ENCODE measurements at regions not wholly inside any gene's neighbourhood (a gene's known extent, or its start where the extent isn't known, plus 50 kb on each side); places are given as distances from the start of the nearest gene placed in this dataset.

GRCh38 chr1:112264010-112264409 is 132.0 kb upstream of the CTTNBP2NL start:
- DNase-seq (ENCODE audit: low read depth, low spot score), result no peak

DNA sequence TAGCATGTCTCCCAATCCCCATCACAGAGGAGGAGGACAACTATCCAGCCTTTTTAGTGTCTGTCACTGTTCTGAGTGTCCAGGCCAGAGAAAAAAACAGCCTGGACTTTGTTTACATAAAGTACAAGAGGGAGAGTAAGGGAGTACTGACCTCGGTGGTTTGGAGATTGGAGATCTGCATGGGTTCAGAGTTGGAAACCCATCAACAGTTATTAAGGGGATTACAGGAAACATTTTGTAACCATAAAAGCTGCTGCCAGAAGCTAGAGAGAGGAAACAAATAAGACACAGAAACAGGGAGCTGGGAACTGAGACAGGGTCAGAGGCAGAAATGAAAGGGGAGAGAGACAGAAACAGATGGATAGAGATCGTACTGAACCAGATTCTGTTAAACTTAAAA is 131.5 kb upstream of the CTTNBP2NL start:
- DNase-seq (ENCODE audit: low read depth, low spot score), result no peak

DNA sequence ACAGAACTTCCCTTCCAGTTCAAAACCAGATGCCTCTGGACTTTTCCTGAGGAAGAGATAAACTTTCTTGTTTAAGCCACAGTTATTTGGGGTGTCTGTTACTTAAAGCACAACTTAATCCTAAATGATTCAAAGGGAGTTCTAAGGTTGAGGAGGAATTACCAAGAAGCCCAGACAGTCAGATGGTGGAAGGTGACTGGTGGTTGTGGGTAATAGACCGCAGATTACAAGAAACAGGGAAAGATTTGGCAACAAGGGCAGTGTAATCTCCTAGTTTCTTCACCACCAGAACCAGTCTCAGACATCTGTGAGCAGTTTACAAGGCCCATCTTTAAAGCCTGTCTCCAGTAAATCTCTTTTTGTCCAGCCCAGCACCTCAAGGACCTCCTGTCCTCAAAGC is 130.1 kb upstream of the CTTNBP2NL start:
- DNase-seq (ENCODE audit: low read depth, low spot score), result peak; percentile 43

DNA sequence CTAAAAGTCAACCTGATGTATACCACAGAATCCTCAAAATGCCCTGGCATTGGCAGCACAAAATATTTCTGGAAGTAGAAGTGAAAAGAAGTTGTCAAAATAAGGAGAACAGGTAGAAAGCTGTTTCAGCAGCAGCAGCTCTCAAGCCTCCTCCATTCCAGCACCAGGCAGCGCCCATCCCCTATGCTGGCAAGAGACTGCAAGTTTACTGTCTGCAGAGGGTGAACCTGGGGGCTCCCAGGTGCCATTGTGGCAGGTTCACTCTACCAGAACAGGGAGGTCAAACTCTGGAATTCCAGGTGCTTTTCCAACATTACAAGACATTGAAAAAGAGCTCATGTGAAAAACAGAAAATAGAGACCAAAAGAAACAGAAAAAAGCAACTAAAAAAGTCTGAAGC is 128.8 kb upstream of the CTTNBP2NL start:
- no peak for DNase-seq (ENCODE audit: low read depth, low spot score)

DNA sequence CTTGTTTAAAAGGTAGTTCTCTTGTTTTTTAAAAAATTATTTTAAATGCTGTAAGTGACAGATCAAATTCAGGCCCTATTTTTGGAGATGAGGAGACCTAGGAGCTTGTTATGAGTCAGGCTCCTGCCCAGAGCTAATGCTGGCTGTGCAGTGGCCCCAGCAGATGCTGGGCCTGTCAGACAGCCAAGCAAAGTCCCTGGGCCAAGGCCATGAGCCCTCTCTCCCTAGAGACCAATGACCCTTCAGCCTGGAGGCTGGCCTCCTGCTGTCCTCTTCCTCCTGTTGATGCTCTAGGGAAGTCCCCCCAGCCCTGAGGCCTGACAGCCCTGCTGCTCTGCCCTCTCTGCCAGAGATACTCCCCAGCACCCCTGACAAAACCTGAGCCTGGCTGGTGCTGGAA is 128.1 kb upstream of the CTTNBP2NL start:
- no peak for DNase-seq (ENCODE audit: low read depth, low spot score)

GRCh38 chr1:112268408-112268807 is 127.6 kb upstream of the CTTNBP2NL start:
- DNase-seq (ENCODE audit: low read depth, low spot score), result no peak

DNA sequence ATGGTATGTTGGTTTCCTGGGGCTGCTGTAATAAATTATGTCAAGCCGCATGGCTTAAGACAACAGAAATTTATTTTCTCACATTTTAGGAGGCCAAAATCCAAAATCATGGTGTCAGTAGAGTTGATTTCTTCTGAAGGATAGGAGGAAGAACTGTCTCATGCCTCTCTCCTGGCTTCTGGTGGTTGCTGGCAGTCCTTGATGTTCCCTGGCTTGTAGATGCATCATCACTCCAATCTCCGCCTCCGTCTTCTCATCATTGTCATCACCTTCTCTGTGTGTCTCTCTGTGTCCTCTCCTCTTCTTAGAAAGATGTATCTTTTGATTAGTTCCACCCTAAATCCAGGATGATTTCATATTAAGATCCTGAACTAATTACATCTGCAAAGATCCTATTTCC is 124.7 kb upstream of the CTTNBP2NL start:
- DNase-seq (ENCODE audit: low read depth, low spot score), result no peak

DNA sequence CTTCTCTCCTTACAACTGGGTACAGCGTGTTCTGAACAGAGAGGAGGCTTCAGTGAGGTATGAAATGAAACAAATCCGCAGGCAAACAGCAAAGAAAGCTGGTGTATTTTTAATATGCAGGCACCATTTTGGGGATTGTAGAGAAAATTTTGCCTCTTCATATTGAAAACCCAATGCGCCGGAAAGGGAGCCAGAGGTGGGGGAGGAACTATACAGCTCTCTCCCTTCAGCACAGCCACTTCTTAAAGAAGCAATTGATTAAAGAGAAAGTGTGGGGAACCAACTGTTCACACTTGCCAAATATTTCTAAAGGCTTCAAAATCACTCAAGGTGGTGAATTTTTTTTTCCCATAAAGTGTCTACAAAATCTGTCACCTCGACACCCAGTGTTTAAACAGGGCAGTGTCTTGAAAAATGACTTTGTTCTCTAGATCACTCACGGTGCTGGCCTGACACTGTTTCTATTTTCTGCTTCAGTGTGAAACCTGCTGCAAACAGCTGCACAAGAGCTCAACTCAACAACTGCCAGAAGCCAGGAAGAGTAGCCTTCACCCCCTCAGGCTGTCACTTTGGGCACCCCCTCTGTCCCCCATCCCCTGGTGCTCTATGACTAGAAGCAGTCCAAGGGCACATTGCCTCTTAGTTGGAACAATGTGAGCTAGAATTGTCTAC is 123.8 kb upstream of the CTTNBP2NL start:
- no peak for DNase-seq (ENCODE audit: low read depth, low spot score)

- no peak for DNase-seq (ENCODE audit: low read depth, low spot score)
Measured at GRCh38 chr1:112284796-112285195, 111.2 kb upstream of the CTTNBP2NL start.

DNA sequence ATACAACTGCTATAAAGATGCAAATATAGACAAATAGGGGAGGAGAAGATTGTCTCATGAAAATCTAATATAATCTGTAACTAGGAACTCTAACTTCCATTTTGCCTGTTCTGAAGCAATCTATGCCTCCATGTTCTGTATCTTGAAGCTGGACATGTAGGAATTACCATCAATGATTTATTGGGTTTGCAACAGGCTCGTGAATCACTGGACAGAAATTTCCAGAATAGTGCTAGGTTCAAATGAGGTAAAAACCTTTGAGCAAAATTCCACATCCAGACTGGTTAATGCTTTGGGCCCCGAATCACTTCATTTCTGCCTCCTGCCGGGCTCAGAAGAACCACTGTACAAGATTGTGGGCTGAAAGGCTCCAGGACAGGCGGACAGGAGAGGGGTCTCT is 110.7 kb upstream of the CTTNBP2NL start:
- no peak for DNase-seq (ENCODE audit: low read depth, low spot score)

- peak; percentile 36 for DNase-seq (ENCODE audit: low read depth, low spot score)
Measured at GRCh38 chr1:112285746-112286145, 110.3 kb upstream of the CTTNBP2NL start.

DNA sequence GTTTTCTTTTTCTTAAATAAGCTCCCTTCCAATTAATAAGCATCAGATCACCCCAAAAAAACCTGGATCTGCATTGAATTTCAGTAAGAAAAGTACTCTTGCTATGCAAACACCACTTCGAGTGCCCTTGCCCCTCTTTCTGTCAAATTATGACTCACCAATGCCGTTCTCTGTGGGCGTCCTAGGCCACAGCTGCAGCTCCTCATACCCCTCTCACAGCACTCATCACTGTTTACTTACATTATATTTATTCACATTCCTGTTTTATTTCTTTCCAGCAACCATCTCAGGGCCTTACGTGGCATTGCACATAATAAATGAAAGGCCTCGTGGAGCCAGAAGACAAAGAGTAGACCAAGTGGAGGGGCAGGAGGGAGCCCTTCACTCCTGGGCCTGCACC is 99.1 kb upstream of the CTTNBP2NL start:
- DNase-seq (ENCODE audit: low read depth, low spot score), result no peak

DNA sequence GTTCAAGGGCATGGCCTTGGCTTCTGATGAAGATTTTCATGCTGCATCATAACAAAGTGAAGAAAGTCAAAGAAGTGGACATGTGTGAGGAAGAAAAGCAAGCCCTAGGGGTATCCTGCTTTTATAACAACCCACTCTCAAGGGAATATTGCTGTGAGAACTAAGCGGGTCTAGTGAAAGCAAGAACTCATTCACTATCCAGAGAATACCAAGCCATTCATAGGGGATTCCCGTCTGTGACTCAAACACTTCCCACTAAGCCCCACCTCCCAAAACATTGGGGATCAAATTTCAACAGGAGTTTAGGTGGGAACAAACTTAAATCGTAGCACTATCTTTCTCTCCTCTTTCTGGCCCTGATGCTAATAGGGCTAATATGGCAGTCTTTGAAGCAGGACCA is 98.5 kb upstream of the CTTNBP2NL start:
- no peak for DNase-seq (ENCODE audit: low read depth, low spot score)

GRCh38 chr1:112298558-112298957 is 97.5 kb upstream of the CTTNBP2NL start:
- peak; percentile 72 for DNase-seq (ENCODE audit: low read depth, low spot score)

GRCh38 chr1:112304126-112304525 is 91.9 kb upstream of the CTTNBP2NL start:
- peak; percentile 22 for DNase-seq (ENCODE audit: low read depth, low spot score)

- no peak for DNase-seq (ENCODE audit: low read depth, low spot score)
Measured at GRCh38 chr1:112304612-112305011, 91.4 kb upstream of the CTTNBP2NL start.

- peak; percentile 56 for DNase-seq (ENCODE audit: low read depth, low spot score)
Measured at GRCh38 chr1:112307930-112308591, 88.0 kb upstream of the CTTNBP2NL start.

GRCh38 chr1:112308716-112309115 is 87.3 kb upstream of the CTTNBP2NL start:
- DNase-seq (ENCODE audit: low read depth, low spot score), result no peak

GRCh38 chr1:112309499-112309898 is 86.5 kb upstream of the CTTNBP2NL start:
- DNase-seq (ENCODE audit: low read depth, low spot score), result no peak

DNA sequence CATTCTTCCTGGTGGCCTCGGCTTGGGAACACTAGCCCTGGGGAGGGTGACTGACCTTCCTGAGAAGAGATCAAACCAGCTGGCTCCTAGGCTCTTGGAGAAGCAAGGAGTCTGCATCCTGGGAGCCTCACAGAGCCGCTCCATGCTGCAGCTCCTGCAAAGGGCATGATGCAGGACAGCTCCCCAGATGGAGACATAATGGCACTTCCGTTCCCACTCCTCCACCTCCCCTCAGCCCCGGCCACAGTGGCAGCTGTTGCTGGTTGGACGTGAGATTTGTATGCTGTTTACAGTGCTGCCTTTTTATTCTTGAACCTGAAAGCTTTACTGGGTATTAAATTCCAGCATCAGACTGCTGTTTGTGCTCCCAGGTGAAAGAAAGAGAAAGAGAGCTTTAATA is 83.7 kb upstream of the CTTNBP2NL start:
- DNase-seq (ENCODE audit: low read depth, low spot score), result no peak

DNA sequence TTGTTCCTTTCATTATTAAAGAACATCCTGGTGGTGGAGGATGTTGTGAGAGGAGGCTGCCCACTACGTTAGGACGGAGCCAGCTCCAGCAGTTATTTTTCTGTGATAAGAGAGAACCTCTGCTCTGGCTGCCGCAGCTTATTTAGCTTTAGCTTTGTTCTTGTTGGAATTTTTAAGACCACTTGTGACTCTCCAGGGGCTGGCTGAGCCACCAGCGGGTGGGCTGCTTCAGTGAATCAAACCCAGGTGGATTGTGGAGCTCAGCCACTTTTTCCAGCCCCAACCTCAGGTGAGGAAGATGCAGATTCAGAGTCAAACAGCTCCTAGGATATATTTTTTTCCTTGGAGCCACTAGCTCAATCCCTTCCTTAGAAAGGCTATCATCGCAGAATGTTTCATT is 83.1 kb upstream of the CTTNBP2NL start:
- DNase-seq (ENCODE audit: low read depth, low spot score), result no peak

- DNase-seq (ENCODE audit: low read depth, low spot score), result no peak
Measured at GRCh38 chr1:112316254-112316913, 79.6 kb upstream of the CTTNBP2NL start.

- DNase-seq (ENCODE audit: low read depth, low spot score), result no peak
Measured at GRCh38 chr1:112317140-112317539, 78.9 kb upstream of the CTTNBP2NL start.
